ENCODE measurements at regions not wholly inside any gene's neighbourhood (a gene's known extent, or its start where the extent isn't known, plus 50 kb on each side); places are given as distances from the start of the nearest gene placed in this dataset.
"Not testable (repeated sequence)": the region's sequence is repeated elsewhere in the genome, so short reads cannot be mapped to it uniquely, and the experiment has no call there.

GRCh38 chr5:101283938-101284337 lies 380.9 kb upstream of the ST8SIA4 start:
- DNase-seq; intact Hi-C loops (cut with DNase I): not testable (repeated sequence)

GRCh38 chr5:101278917-101279316 lies 375.8 kb upstream of the ST8SIA4 start:
- no peak for DNase-seq
- intact Hi-C loops (cut with DNase I) = no loop called here

- intact Hi-C loops (cut with DNase I) = no loop called here
- no peak for DNase-seq
Observed at GRCh38 chr5:101278011-101278687, 375.1 kb upstream of the ST8SIA4 start.

DNA sequence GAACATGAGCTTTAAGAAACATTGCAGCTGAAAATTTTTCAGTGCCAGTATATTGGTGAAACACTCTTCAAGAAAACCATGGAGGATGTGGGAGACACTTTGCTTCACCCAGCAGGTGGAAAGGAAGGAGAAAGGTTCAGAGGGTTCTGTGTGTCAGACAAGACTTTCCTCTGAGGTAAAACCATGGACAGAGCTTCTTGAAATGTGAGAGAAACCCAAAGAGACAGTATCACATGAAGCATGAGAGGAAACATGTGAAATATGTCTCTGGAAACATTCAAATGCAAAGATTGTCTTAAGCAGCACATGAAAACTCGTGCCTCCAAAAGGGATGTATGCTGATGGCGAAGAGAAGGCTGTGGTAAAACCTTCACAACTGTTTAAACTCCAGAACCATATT lies 368.9 kb upstream of the ST8SIA4 start:
- no peak for DNase-seq
- intact Hi-C loops (cut with DNase I) = no loop called here

DNA sequence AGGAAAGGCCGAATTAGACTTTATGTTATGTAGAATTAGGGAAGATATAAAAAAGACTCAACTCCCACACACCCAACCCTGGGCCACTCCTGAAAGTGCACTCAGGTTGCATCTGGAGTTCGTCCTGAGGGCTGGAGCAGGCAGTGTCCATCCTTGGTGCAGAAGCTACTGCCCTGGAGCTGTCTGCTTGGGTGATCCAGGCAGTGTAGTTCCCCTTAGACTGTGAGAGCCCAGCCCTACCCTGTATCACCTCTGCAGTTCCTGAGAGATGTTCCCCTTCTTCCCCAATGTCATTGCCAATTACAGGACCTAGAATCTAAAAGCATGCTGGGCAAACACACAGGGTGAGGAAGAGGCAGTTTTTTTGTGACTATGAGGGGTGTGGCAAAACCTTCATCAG lies 368.3 kb upstream of the ST8SIA4 start:
- DNase-seq = no peak

GRCh38 chr5:101260857-101261256 lies 357.8 kb upstream of the ST8SIA4 start:
- intact Hi-C loops (cut with DNase I) = no loop called here
- DNase-seq = no peak

More for the DNA sequence above, 368.3 kb upstream of the ST8SIA4 start:
- intact Hi-C loops (cut with DNase I) = no loop called here

DNA sequence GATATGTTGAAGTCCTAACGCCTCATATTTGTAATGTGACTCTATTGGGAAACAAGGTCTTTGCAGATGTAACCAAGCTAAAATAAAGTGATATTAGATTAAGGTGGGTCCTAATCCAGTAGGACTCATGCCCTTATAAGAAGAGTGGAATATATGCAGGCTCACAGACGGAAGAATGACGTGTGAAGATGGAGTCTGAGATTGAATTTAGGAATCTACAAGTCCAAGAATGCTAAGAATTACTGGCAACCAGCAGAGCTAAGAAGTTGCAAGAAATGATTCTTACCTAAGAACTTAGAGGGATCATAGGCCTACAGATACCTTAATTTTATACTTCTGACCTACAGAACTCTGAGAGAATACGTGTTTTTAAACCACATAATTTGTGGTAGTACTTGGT lies 350.0 kb upstream of the ST8SIA4 start:
- no peak for DNase-seq
- intact Hi-C loops (cut with DNase I) = no loop called here

- intact Hi-C loops (cut with DNase I) = no loop called here
- DNase-seq = no peak
Observed at GRCh38 chr5:101244621-101245020, 341.5 kb upstream of the ST8SIA4 start.

DNA sequence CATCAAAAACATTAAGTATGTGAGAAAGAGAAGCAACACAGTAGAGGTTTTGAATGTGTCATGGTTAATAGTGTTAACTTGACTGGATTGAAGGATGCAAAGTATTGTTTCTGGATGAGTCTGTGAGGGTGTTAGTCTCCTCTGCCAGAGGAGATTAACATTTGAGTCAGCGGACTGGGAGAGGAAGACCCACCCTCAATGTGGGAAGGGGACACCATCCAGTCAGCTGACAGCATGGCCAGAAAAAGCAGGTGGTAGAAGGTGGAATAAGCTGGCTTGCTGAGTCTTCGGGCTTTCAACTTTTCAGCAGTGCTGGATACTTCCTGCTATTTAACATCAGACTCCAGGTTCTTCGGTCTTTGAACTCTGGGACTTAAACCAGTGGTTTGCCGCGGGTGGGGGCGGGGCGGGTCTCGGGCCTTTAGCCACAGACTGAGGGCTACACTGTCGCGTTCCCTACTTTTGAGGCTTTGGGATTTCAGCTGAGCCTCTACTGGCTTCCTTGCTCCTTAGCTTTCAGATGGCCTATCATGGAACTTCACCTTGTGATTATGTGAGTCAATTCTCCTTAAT lies 309.9 kb upstream of the ST8SIA4 start:
- intact Hi-C loops (cut with DNase I) = no loop called here
- DNase-seq = no peak

DNA sequence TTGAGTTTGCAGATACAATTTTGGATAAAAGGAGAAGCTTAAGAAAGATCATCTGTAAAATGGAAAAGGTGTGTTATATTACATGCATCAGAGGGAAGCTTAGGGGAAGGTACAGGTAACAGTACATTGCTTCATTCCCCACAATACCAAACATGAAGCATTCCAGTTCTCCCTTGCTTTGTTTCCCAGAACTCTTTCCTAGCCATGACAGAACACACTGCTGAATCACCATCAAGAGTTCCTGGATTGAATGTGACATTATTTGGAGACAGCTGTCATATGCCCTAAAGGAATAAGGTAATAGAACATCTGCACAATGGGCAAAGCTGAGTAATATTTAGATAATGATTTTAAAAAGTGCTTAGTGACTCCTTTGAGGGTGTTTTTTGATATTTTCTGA lies 303.5 kb upstream of the ST8SIA4 start:
- intact Hi-C loops (cut with DNase I) = no loop called here
- no peak for DNase-seq

GRCh38 chr5:101205065-101205464 lies 302.0 kb upstream of the ST8SIA4 start:
- DNase-seq; intact Hi-C loops (cut with DNase I): not testable (repeated sequence)

- intact Hi-C loops (cut with DNase I); DNase-seq: not testable (repeated sequence)
Observed at GRCh38 chr5:101180365-101180764, 277.3 kb upstream of the ST8SIA4 start.

GRCh38 chr5:101176605-101177004 lies 273.5 kb upstream of the ST8SIA4 start:
- peak in 1 of 10 donors; percentile 55 for DNase-seq
- intact Hi-C loops (cut with DNase I) = no loop called here

DNA sequence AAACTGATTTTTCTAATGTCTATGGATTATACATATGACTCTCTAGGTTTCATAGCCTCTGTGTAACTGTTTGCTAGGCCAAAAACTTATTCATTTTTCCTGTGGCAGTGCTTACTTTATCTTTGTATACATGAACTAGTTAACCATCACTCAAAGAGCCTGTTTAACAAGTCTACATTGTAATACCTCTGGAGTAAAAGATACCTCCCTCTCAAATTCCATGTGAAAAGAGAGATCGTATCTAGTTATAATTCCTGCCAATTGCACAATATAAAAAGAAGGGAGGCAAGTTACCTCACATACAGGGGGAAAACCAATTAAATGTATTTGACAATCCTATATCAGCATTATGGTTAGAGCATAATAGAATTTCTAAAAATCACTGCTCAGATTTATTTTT lies 271.9 kb upstream of the ST8SIA4 start:
- DNase-seq = no peak
- intact Hi-C loops (cut with DNase I) = no loop called here

DNA sequence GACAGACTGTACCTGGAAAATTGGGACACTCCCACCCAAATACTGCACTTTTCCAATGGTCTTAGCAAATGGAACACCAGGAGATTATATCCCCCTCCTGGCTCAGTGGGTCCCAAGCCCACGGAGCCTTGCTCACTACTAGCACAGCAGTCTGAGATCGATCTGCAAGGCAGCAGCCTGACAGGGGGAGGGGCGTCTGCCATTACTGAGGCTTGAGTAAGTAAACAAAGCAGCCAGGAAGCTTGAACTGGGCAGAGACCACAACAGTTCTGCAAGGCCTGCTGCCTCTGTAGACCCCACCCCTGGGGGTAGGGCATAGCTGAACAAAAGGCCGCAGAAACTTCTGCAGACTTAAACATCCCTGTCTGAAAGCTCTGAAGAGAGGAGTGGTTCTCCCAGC lies 260.0 kb upstream of the ST8SIA4 start:
- no peak for DNase-seq
- intact Hi-C loops (cut with DNase I) = no loop called here

DNA sequence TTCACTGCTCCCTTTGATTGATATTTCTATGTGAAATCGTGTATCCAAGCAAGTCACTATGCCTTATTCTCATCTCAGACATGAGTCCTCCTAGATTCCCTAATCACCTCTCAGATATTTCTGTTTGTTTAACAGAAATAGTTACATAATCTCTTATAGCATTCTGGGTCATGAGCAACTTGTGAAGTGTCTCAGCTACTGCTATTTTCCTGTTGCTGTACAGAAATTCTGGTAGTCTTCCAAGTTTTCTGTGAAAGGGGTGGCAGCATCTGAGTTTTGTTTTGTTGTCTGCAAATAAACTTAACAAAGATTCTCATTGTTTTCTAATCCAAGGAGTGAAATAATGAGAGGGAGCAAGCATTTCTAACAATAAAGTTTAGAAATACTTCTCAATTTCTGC lies 256.9 kb upstream of the ST8SIA4 start:
- DNase-seq = no peak
- intact Hi-C loops (cut with DNase I) = no loop called here

GRCh38 chr5:101159006-101159405 lies 255.9 kb upstream of the ST8SIA4 start:
- intact Hi-C loops (cut with DNase I) = no loop called here
- no peak for DNase-seq

DNA sequence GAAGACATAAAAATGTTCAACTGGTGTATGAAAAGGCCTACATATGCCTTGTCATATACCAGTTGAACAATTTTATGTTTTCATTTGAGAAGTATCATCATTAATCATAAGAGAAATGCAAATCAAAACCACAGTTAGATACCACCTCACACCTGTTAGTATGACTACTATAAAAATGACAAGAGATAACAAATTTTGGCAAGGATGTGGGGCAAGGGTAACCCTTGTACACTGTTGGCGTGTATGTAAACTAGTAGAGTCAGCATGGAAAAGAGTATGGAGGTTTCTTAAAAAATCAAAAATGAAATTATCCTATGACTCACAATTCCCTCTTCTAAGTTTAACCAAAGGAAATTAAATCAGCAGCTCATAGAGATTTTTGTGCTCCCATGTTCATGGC lies 250.4 kb upstream of the ST8SIA4 start:
- intact Hi-C loops (cut with DNase I) = no loop called here
- DNase-seq = no peak

DNA sequence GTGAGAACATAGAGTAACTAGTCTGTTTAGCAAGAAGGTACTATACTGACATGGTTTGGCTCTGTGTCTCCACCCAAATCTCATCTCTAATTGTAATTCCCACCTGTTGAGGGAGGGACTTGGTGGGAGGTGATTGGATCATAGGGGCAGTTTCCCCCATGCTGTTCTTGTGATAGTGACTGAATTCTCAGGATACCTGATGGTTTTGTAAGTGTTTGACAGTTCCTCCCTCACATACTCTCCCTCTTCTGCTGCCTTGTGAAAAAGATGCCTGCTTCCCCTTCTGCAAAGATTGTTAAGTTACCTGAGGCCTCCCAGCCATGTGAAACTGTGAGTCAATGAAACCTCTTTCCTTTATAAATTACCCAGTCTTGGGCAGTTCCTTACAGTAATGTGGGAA lies 240.4 kb upstream of the ST8SIA4 start:
- intact Hi-C loops (cut with DNase I) = no loop called here
- no peak for DNase-seq

- no peak for DNase-seq
- intact Hi-C loops (cut with DNase I) = no loop called here
Observed at GRCh38 chr5:101142102-101142501, 239.0 kb upstream of the ST8SIA4 start.

DNA sequence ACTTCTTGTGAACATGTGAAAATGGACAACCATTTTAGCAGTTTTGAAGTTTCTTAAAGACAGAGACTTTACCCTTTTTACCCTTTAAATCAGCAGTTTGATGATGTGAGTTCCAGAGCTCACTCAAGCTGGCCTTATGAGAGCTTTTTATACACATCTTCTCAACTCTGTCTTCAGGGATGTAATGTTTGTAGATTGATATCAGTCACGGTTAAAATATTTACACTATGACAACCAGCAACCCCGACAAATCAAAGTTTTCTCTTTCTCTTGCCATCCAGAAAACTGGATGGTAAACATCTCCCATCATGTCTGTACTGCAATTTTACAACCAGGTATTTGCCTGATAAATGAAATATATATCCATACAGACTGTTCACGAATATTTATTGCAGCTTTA lies 233.4 kb upstream of the ST8SIA4 start:
- DNase-seq = no peak
- intact Hi-C loops (cut with DNase I) = no loop called here

DNA sequence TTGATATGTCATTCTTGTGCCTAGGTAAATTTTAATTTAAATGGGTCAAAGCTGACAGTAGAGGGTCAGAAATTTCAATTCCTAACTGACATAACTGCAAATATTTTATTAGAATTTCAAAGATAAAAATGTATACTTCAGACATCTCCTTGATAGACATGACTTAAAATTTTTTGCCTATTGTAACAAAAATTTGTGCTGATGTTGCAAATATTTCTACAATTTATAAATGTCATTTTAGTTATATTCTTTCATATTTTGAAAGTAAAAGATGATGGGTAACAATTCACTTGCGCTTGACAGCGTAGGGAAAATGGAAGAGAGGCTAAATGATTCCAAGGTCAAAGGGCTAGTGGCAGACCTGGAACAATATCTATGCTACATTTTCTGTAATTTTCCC lies 220.3 kb upstream of the ST8SIA4 start:
- DNase-seq = no peak
- intact Hi-C loops (cut with DNase I) = no loop called here

- no peak for DNase-seq
- intact Hi-C loops (cut with DNase I) = no loop called here
Observed at GRCh38 chr5:101112645-101113044, 209.6 kb upstream of the ST8SIA4 start.
